ENCODE measurements at regions not wholly inside any gene's neighbourhood (a gene's known extent, or its start where the extent isn't known, plus 50 kb on each side); places are given as distances from the start of the nearest gene placed in this dataset.
"Not testable (repeated sequence)": the region's sequence is repeated elsewhere in the genome, so short reads cannot be mapped to it uniquely, and the experiment has no call there.

- in situ Hi-C loops (cut with HindIII; ENCODE audit: low pct_unique_long_range_greater_than_20kb, low sequenced_read_pairs) = no loop called here
- TF ChIP-seq JUND (IDR thresholded peaks at IDR 0.05; ENCODE audit: low read depth) = no peak
- DNase-seq (ENCODE audit: low read depth in 1 of 2, low spot score in 1 of 2) = no peak
These were observed 70.8 kb downstream of the YTHDF1 start for GRCh38 chr20:63145156-63145555.

- TF ChIP-seq JUND (IDR thresholded peaks at IDR 0.05; ENCODE audit: low read depth) = no peak
- in situ Hi-C loops (cut with HindIII; ENCODE audit: low pct_unique_long_range_greater_than_20kb, low sequenced_read_pairs) = no loop called here
- no peak for DNase-seq (ENCODE audit: low read depth in 1 of 2, low spot score in 1 of 2)
These were observed 73.0 kb downstream of the YTHDF1 start for GRCh38 chr20:63142933-63143332.

GRCh38 chr20:63141531-63141930 lies 74.4 kb downstream of the YTHDF1 start:
- in situ Hi-C loops (cut with HindIII; ENCODE audit: low pct_unique_long_range_greater_than_20kb, low sequenced_read_pairs) = no loop called here
- TF ChIP-seq JUND (IDR thresholded peaks at IDR 0.05; ENCODE audit: low read depth) = no peak
- DNase-seq (ENCODE audit: low read depth in 1 of 2, low spot score in 1 of 2) = no peak

GRCh38 chr20:63140514-63141433 lies 75.2 kb downstream of the YTHDF1 start:
- TF ChIP-seq JUND (IDR thresholded peaks at IDR 0.05; ENCODE audit: low read depth) = no peak
- DNase-seq (ENCODE audit: low read depth in 1 of 2, low spot score in 1 of 2) = no peak
- in situ Hi-C loops (cut with HindIII; ENCODE audit: low pct_unique_long_range_greater_than_20kb, low sequenced_read_pairs) = no loop called here

- in situ Hi-C loops (cut with HindIII; ENCODE audit: low pct_unique_long_range_greater_than_20kb, low sequenced_read_pairs) = no loop called here
- no peak for DNase-seq (ENCODE audit: low read depth in 1 of 2, low spot score in 1 of 2)
- no peak for TF ChIP-seq JUND (IDR thresholded peaks at IDR 0.05; ENCODE audit: low read depth)
These were observed 76.1 kb downstream of the YTHDF1 start for GRCh38 chr20:63139837-63140236.

GRCh38 chr20:63139356-63139755 lies 76.6 kb downstream of the YTHDF1 start:
- no peak for TF ChIP-seq JUND (IDR thresholded peaks at IDR 0.05; ENCODE audit: low read depth)
- in situ Hi-C loops (cut with HindIII; ENCODE audit: low pct_unique_long_range_greater_than_20kb, low sequenced_read_pairs) = no loop called here
- DNase-seq (ENCODE audit: low read depth in 1 of 2, low spot score in 1 of 2) = no peak

GRCh38 chr20:63138855-63139341 lies 77.0 kb downstream of the YTHDF1 start:
- TF ChIP-seq JUND (IDR thresholded peaks at IDR 0.05; ENCODE audit: low read depth) = no peak
- DNase-seq (ENCODE audit: low read depth in 1 of 2, low spot score in 1 of 2) = no peak
- in situ Hi-C loops (cut with HindIII; ENCODE audit: low pct_unique_long_range_greater_than_20kb, low sequenced_read_pairs) = no loop called here

GRCh38 chr20:63137851-63138415 lies 78.0 kb downstream of the YTHDF1 start:
- in situ Hi-C loops (cut with HindIII; ENCODE audit: low pct_unique_long_range_greater_than_20kb, low sequenced_read_pairs) = no loop called here
- no peak for DNase-seq (ENCODE audit: low read depth in 1 of 2, low spot score in 1 of 2)
- TF ChIP-seq JUND (IDR thresholded peaks at IDR 0.05; ENCODE audit: low read depth) = no peak

GRCh38 chr20:63136296-63136695 lies 79.6 kb downstream of the YTHDF1 start:
- no peak for DNase-seq (ENCODE audit: low read depth in 1 of 2, low spot score in 1 of 2)
- in situ Hi-C loops (cut with HindIII; ENCODE audit: low pct_unique_long_range_greater_than_20kb, low sequenced_read_pairs) = no loop called here

GRCh38 chr20:63135411-63135810 lies 80.5 kb downstream of the YTHDF1 start:
- in situ Hi-C loops (cut with HindIII; ENCODE audit: low pct_unique_long_range_greater_than_20kb, low sequenced_read_pairs) = no loop called here
- no peak for TF ChIP-seq JUND (IDR thresholded peaks at IDR 0.05; ENCODE audit: low read depth)
- peak in 1 of 2 experiments; percentile 31 for DNase-seq (ENCODE audit: low read depth in 1 of 2, low spot score in 1 of 2)

More at GRCh38 chr20:63136296-63136695, 79.6 kb downstream of the YTHDF1 start:
- TF ChIP-seq JUND (IDR thresholded peaks at IDR 0.05; ENCODE audit: low read depth) = no peak

GRCh38 chr20:63134711-63135361 lies 81.1 kb downstream of the YTHDF1 start:
- in situ Hi-C loops (cut with HindIII; ENCODE audit: low pct_unique_long_range_greater_than_20kb, low sequenced_read_pairs) = not testable (repeated sequence)
- DNase-seq (ENCODE audit: low read depth in 1 of 2, low spot score in 1 of 2) = peak in 1 of 2 experiments; percentile 73

- peak in 1 of 2 experiments; percentile 60 for DNase-seq (ENCODE audit: low read depth in 1 of 2, low spot score in 1 of 2)
- no peak for TF ChIP-seq JUND (IDR thresholded peaks at IDR 0.05; ENCODE audit: low read depth)
- in situ Hi-C loops (cut with HindIII; ENCODE audit: low pct_unique_long_range_greater_than_20kb, low sequenced_read_pairs) = no loop called here
These were observed 81.7 kb downstream of the YTHDF1 start for GRCh38 chr20:63134201-63134612.
